ENCODE measurements at regions not wholly inside any gene's neighbourhood (a gene's known extent, or its start where the extent isn't known, plus 50 kb on each side); places are given as distances from the start of the nearest gene placed in this dataset.

DNA sequence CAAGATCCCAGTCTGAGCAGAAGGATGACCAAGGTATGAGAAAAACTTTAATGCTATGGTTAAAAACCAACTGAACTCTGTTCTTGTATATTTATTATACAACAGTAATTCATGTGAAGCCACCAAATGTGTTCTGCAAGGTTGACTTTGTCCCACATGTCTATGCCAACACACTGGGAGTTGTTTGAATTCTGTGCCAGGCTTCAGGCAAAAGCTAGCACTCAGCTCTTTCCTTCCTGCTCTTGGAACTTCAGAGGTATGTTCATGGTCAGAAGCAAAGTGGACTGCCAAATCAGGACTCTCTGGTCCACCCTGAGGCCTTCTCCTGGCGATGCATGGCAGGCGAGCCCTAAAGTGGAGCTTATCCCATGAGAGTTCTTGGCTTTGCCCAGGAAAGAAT is 205.6 kb upstream of the AR start:
- Histone ChIP-seq H3K9ac (ENCODE audit: insufficient read depth, low read depth, low read length) (no peak overlapping the region), H3K79me2 (ENCODE audit: insufficient read depth, low read length) (no peaks in the 10 kb centered on the region), H3K4me2 (ENCODE audit: low read depth, low read length) (no peak overlapping the region), H3K4me1 (ENCODE audit: insufficient read depth, low read length) (no peaks in the 10 kb centered on the region), H3K27me3 (ENCODE audit: control insufficient read depth in 1 of 2, insufficient read depth in 2 of 2, low read length in 2 of 2) (no peaks in the 10 kb centered on the region), H4K20me1 (ENCODE audit: insufficient read depth, low read length) (no peaks in the 10 kb centered on the region), H3K4me3 (replicated peaks in 1 of 3; ENCODE audit: insufficient read depth in 1 of 3, low read depth in 2 of 3, low read length in 3 of 3) (no peak overlapping the region), H3K9me3 (ENCODE audit: low read length) (peaks cover 83% of the 10 kb centered on the region), H2AFZ (ENCODE audit: low read length) (no peak overlapping the region), H3K27ac (ENCODE audit: extremely low read length, insufficient read depth, low read length) (no peak overlapping the region), H3K36me3 (replicated peaks in 1 of 2; ENCODE audit: control insufficient read depth in 1 of 2, insufficient read depth in 2 of 2, low read length in 2 of 2) (no peaks in the 10 kb centered on the region)
- CTCF ChIA-PET (ENCODE audit: low intra/inter-chr PET ratio, low total read pairs), result no interaction called here
- ATAC-seq (no peak), FAIRE-seq (no peak), DNase-seq (ENCODE audit: low spot score) (no peak)
- BruUV-seq (replicated peaks), result no TSS peak
- in situ Hi-C loops (cut with HindIII; ENCODE audit: extremely low pct_ligation_motif_present, low pct_unique_long_range_greater_than_20kb), result no loop called here
- WGBS (ENCODE audit: low lambda C conversion rate), result no CpG with 5 or more reads among the region's 2 CpGs
- POLR2A ChIA-PET, result no interaction called here
- intact Hi-C loops (cut with micrococcal nuclease; ENCODE audit: unreplicated experiment), result no loop called here
- TF ChIP-seq ZKSCAN5 (CRISPR knock-in tag; IDR thresholded peaks at IDR 0.05) (no peak), MAX (IDR thresholded peaks at IDR 0.05) (no peak), ZNF724P (CRISPR knock-in tag; IDR thresholded peaks at IDR 0.05; ENCODE audit: borderline replicate concordance) (no peak), ZNF230 (CRISPR knock-in tag; IDR thresholded peaks at IDR 0.05) (no peak), HDAC6 (IDR thresholded peaks at IDR 0.05; ENCODE audit: low read depth, low read length) (no peak), SP4 (CRISPR knock-in tag; IDR thresholded peaks at IDR 0.05) (no peak), ZNF776 (CRISPR knock-in tag; IDR thresholded peaks at IDR 0.05) (no peak), PHF8 (CRISPR knock-in tag; IDR thresholded peaks at IDR 0.05) (no peak), MYNN (CRISPR knock-in tag; IDR thresholded peaks at IDR 0.05; ENCODE audit: low read depth) (no peak), POGZ (CRISPR knock-in tag; IDR thresholded peaks at IDR 0.05) (no peak), CEBPZ (IDR thresholded peaks at IDR 0.05; ENCODE audit: low read length) (no peak), SATB2 (CRISPR knock-in tag; IDR thresholded peaks at IDR 0.05) (no peak), ELF1 (CRISPR knock-in tag; IDR thresholded peaks at IDR 0.05) (no peak), ZNF282 (IDR thresholded peaks at IDR 0.05; ENCODE audit: partially characterized antibody) (no peak), KAT2B (IDR thresholded peaks at IDR 0.05; ENCODE audit: borderline replicate concordance, low read depth, low read length) (no peak), XBP1 (CRISPR knock-in tag; IDR thresholded peaks at IDR 0.05) (no peak)
- TF ChIP-seq, protein P1, sequence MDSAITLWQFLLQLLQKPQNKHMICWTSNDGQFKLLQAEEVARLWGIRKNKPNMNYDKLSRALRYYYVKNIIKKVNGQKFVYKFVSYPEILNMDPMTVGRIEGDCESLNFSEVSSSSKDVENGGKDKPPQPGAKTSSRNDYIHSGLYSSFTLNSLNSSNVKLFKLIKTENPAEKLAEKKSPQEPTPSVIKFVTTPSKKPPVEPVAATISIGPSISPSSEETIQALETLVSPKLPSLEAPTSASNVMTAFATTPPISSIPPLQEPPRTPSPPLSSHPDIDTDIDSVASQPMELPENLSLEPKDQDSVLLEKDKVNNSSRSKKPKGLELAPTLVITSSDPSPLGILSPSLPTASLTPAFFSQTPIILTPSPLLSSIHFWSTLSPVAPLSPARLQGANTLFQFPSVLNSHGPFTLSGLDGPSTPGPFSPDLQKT (CRISPR knock-in tag; IDR thresholded peaks at IDR 0.05; ENCODE audit: borderline replicate concordance), result no peak
- TF ChIP-seq, protein P2, sequence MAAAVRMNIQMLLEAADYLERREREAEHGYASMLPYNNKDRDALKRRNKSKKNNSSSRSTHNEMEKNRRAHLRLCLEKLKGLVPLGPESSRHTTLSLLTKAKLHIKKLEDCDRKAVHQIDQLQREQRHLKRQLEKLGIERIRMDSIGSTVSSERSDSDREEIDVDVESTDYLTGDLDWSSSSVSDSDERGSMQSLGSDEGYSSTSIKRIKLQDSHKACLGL (CRISPR knock-in tag; IDR thresholded peaks at IDR 0.05), result no peak

All from HepG2 (cell line).